Panc1 (cell line): ENCODE measurements at regions not wholly inside any gene's neighbourhood (a gene's known extent, or its start where the extent isn't known, plus 50 kb on each side); places are given as distances from the start of the nearest gene placed in this dataset.

Experiments used
- POLR2AphosphoS5 ChIP-seq: IDR thresholded peaks from 2 replicates; pipeline ENCODE4 v1.6.1; 2012; ENCODE audit warnings: mild to moderate bottlenecking, low read depth, low read length, moderate library complexity
- TCF7L2 ChIP-seq: IDR thresholded peaks from 2 replicates; pipeline ENCODE4 v1.6.1; 2011; ENCODE audit warnings: mild to moderate bottlenecking, low read depth, low read length, inconsistent platforms
- TF ChIP-seq, protein P1 (sequence below): fragments of 450-650 bp; IDR thresholded peaks from 2 replicates; pipeline ENCODE4 v1.5.1; 2017; ENCODE audit warnings: mild to moderate bottlenecking
- TF ChIP-seq, protein P2 (sequence below), 2 experiments: IDR thresholded peaks; 2 replicates each; pipeline ENCODE4 v1.6.1; 2011 to 2012; ENCODE audit warnings: low read depth in 2 of 2, control low read depth in 1 of 2, low read length in 1 of 2, mild to moderate bottlenecking in 1 of 2, moderate library complexity in 1 of 2; ENCODE audit not compliant: insufficient read depth in 1 of 2

DNA sequence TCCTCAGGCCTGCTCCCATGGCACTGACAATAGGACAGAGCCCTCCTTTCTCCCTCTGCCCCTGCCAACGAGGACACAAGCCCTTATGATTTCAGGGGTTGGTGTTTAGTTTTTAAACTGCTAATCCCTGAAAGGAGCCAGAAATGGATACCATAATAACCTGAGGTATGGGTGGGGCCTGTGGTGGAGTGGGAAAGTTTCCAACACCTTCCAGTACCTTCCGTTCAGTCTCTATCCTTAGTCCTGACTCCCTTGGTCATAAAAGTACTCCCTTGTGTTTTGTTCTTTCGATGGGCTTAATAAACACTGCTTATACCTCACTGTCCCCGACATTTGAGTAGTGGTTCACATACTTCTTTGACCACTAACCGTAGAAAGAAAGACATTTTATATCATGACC lies 141.8 kb upstream of the MAGI3 start:
- no peak for TF ChIP-seq POLR2AphosphoS5
- TF ChIP-seq, protein P1, sequence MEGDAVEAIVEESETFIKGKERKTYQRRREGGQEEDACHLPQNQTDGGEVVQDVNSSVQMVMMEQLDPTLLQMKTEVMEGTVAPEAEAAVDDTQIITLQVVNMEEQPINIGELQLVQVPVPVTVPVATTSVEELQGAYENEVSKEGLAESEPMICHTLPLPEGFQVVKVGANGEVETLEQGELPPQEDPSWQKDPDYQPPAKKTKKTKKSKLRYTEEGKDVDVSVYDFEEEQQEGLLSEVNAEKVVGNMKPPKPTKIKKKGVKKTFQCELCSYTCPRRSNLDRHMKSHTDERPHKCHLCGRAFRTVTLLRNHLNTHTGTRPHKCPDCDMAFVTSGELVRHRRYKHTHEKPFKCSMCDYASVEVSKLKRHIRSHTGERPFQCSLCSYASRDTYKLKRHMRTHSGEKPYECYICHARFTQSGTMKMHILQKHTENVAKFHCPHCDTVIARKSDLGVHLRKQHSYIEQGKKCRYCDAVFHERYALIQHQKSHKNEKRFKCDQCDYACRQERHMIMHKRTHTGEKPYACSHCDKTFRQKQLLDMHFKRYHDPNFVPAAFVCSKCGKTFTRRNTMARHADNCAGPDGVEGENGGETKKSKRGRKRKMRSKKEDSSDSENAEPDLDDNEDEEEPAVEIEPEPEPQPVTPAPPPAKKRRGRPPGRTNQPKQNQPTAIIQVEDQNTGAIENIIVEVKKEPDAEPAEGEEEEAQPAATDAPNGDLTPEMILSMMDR, result no peak
- TF ChIP-seq, protein P2, sequence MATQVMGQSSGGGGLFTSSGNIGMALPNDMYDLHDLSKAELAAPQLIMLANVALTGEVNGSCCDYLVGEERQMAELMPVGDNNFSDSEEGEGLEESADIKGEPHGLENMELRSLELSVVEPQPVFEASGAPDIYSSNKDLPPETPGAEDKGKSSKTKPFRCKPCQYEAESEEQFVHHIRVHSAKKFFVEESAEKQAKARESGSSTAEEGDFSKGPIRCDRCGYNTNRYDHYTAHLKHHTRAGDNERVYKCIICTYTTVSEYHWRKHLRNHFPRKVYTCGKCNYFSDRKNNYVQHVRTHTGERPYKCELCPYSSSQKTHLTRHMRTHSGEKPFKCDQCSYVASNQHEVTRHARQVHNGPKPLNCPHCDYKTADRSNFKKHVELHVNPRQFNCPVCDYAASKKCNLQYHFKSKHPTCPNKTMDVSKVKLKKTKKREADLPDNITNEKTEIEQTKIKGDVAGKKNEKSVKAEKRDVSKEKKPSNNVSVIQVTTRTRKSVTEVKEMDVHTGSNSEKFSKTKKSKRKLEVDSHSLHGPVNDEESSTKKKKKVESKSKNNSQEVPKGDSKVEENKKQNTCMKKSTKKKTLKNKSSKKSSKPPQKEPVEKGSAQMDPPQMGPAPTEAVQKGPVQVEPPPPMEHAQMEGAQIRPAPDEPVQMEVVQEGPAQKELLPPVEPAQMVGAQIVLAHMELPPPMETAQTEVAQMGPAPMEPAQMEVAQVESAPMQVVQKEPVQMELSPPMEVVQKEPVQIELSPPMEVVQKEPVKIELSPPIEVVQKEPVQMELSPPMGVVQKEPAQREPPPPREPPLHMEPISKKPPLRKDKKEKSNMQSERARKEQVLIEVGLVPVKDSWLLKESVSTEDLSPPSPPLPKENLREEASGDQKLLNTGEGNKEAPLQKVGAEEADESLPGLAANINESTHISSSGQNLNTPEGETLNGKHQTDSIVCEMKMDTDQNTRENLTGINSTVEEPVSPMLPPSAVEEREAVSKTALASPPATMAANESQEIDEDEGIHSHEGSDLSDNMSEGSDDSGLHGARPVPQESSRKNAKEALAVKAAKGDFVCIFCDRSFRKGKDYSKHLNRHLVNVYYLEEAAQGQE (IDR thresholded peaks at IDR 0.05; ENCODE audit: insufficient read depth in 1 of 2, low read depth in 2 of 2, low read length in 1 of 2), result no peak
- no peak for TF ChIP-seq TCF7L2
